ENCODE measurements at regions not wholly inside any gene's neighbourhood (a gene's known extent, or its start where the extent isn't known, plus 50 kb on each side); places are given as distances from the start of the nearest gene placed in this dataset.

DNA sequence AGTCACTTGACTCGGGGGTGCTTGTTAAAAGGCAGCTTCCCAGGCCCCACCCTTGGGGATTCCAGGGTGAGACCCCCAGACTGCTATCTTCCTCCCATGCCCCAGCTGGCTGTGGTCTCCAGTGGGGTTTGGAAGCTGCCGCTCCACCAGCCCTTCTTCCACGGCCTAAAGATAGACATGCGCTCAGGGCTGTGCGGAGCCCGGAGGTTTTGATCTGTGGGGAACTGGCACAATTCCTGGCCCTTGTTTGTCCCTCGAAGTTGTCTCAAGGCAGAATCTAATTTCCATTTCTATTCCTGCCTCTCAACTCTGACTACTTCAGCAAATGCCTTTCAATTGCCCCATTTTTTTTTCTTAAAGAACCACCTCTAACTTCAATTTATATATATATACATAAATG, 120.7 kb upstream of the SRSF6 start:
- Histone ChIP-seq H3K4me1 (ENCODE audit: insufficient read depth, low read length, poor library complexity, severe bottlenecking) (no peaks in the 10 kb centered on the region), H3K27me3 (replicated peaks; ENCODE audit: insufficient read depth, low read depth, low read length, poor library complexity) (peaks cover 3% of the 10 kb centered on the region), H3K36me3 (ENCODE audit: insufficient read depth, low read length, poor library complexity, severe bottlenecking) (no peaks in the 10 kb centered on the region), H3K9me3 (ENCODE audit: low read depth, low read length, poor library complexity, severe bottlenecking) (peaks cover 8% of the 10 kb centered on the region), H3K27ac (ENCODE audit: low read depth, low read length, poor library complexity, severe bottlenecking) (no peak overlapping the region), H3K4me3 (ENCODE audit: low read depth, low read length, poor library complexity, severe bottlenecking) (no peak overlapping the region)
- no TSS peak for BruUV-seq (replicated peaks)
- ChIA-PET CTCF (no interaction called here), POLR2A (ENCODE audit: low non-redundant PET) (no interaction called here)
- intact Hi-C loops (cut with micrococcal nuclease; ENCODE audit: unreplicated experiment) = no loop called here
- TF ChIP-seq EZH2 (IDR thresholded peaks at IDR 0.05; ENCODE audit: borderline replicate concordance, low read depth, low read length, poor library complexity, severe bottlenecking) = no peak
- TF ChIP-seq, protein P1, sequence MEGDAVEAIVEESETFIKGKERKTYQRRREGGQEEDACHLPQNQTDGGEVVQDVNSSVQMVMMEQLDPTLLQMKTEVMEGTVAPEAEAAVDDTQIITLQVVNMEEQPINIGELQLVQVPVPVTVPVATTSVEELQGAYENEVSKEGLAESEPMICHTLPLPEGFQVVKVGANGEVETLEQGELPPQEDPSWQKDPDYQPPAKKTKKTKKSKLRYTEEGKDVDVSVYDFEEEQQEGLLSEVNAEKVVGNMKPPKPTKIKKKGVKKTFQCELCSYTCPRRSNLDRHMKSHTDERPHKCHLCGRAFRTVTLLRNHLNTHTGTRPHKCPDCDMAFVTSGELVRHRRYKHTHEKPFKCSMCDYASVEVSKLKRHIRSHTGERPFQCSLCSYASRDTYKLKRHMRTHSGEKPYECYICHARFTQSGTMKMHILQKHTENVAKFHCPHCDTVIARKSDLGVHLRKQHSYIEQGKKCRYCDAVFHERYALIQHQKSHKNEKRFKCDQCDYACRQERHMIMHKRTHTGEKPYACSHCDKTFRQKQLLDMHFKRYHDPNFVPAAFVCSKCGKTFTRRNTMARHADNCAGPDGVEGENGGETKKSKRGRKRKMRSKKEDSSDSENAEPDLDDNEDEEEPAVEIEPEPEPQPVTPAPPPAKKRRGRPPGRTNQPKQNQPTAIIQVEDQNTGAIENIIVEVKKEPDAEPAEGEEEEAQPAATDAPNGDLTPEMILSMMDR (conservative IDR thresholded peaks at IDR 0.05; ENCODE audit: low read depth, low read length) = no peak
- no peak for DNase-seq (ENCODE audit: low spot score)

DNA sequence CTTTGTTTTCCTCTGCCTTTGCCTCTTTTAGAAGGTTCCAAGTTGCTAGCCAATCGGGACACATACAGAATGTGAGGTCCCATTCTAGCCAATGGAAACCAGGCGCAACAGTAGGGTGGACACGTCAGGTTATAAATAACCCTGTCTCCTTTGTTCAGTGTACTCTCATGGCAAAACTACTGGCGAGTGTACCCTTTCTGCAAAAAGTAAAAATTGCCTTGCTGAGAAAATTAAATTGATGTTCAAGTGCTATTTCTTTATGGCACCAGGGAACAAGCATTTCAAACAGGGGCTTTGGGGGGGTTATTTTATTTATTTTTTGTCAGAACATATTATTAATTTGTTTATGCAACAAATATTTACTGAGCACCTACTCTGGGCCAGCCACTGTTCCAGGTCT, 123.6 kb upstream of the SRSF6 start:
- intact Hi-C loops (cut with micrococcal nuclease; ENCODE audit: unreplicated experiment) = no loop called here
- no peaks in the 10 kb centered on the region for H3K36me3 ChIP-seq (ENCODE audit: insufficient read depth, low read length, poor library complexity, severe bottlenecking)
- no peak overlapping the region for H3K27ac ChIP-seq (ENCODE audit: low read depth, low read length, poor library complexity, severe bottlenecking)
- POLR2A ChIA-PET (ENCODE audit: low non-redundant PET) = no interaction called here
- peaks cover 6% of the 10 kb centered on the region for H3K27me3 ChIP-seq (replicated peaks; ENCODE audit: insufficient read depth, low read depth, low read length, poor library complexity)
- CTCF ChIA-PET = no interaction called here
- H3K4me3 ChIP-seq (ENCODE audit: low read depth, low read length, poor library complexity, severe bottlenecking) = no peak overlapping the region
- BruUV-seq (replicated peaks) = no TSS peak
- TF ChIP-seq, protein P1 (conservative IDR thresholded peaks at IDR 0.05; ENCODE audit: low read depth, low read length) = no peak
- TF ChIP-seq EZH2 (IDR thresholded peaks at IDR 0.05; ENCODE audit: borderline replicate concordance, low read depth, low read length, poor library complexity, severe bottlenecking) = no peak
- peaks cover 8% of the 10 kb centered on the region for H3K9me3 ChIP-seq (ENCODE audit: low read depth, low read length, poor library complexity, severe bottlenecking)
- no peaks in the 10 kb centered on the region for H3K4me1 ChIP-seq (ENCODE audit: insufficient read depth, low read length, poor library complexity, severe bottlenecking)
- no peak for DNase-seq (ENCODE audit: low spot score)

DNA sequence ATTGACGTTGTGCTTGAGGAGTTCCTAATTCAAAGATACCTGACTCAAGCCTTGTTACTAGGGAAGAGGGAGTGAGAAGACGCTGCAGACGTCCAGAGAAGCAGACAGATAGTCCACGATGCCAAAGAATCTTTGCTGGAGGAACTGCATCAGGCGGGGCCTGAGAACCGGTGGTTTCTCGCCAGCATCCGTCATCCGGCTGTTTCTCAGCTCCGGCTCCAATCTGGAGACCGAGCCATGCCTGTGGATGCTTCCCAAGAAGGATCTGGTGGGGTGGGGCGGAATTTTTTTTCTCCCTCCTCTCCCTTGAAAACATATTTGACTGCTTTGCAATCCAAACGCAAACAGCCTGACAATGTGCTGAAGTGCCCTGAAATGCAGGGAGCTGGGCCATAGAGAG, 125.8 kb upstream of the SRSF6 start:
- H3K27ac ChIP-seq (ENCODE audit: low read depth, low read length, poor library complexity, severe bottlenecking) = no peak overlapping the region
- TF ChIP-seq, protein P1 (conservative IDR thresholded peaks at IDR 0.05; ENCODE audit: low read depth, low read length) = no peak
- TF ChIP-seq EZH2 (IDR thresholded peaks at IDR 0.05; ENCODE audit: borderline replicate concordance, low read depth, low read length, poor library complexity, severe bottlenecking) = no peak
- intact Hi-C loops (cut with micrococcal nuclease; ENCODE audit: unreplicated experiment) = no loop called here
- peaks cover 6% of the 10 kb centered on the region for H3K27me3 ChIP-seq (replicated peaks; ENCODE audit: insufficient read depth, low read depth, low read length, poor library complexity)
- no peaks in the 10 kb centered on the region for H3K36me3 ChIP-seq (ENCODE audit: insufficient read depth, low read length, poor library complexity, severe bottlenecking)
- H3K4me3 ChIP-seq (ENCODE audit: low read depth, low read length, poor library complexity, severe bottlenecking) = no peak overlapping the region
- H3K9me3 ChIP-seq (ENCODE audit: low read depth, low read length, poor library complexity, severe bottlenecking) = peaks cover 8% of the 10 kb centered on the region
- POLR2A ChIA-PET (ENCODE audit: low non-redundant PET) = no interaction called here
- H3K4me1 ChIP-seq (ENCODE audit: insufficient read depth, low read length, poor library complexity, severe bottlenecking) = no peaks in the 10 kb centered on the region
- CTCF ChIA-PET = no interaction called here
- no TSS peak for BruUV-seq (replicated peaks)
- no peak for DNase-seq (ENCODE audit: low spot score)
